Fibroblast of lung (primary cell): ENCODE measurements at regions not wholly inside any gene's neighbourhood (a gene's known extent, or its start where the extent isn't known, plus 50 kb on each side); places are given as distances from the start of the nearest gene placed in this dataset.

Experiments
- DNase-seq, 2 donors: peaks; one replicate each; pipeline versions ENCODE4 v3.0.0 to v3.0.0-alpha.2; 2010; ENCODE audit warnings: low read depth in 2 of 2
- H2AFZ ChIP-seq: 2 replicates; pipeline ENCODE4 v1.5.1; 2012; ENCODE audit warnings: low read length, control low read depth, inconsistent platforms
- H3K27ac ChIP-seq: 2 replicates; pipeline ENCODE4 v1.5.1; 2011; ENCODE audit warnings: low read length, control low read depth; ENCODE audit not compliant: insufficient read depth
- H3K27me3 ChIP-seq: 2 replicates; pipeline ENCODE4 v1.5.1; 2011; ENCODE audit warnings: mild to moderate bottlenecking, low read length; ENCODE audit not compliant: control insufficient read depth, insufficient read depth
- H3K36me3 ChIP-seq: 2 replicates; pipeline ENCODE4 v1.5.1; 2011; ENCODE audit warnings: low read length; ENCODE audit not compliant: control insufficient read depth, insufficient read depth
- H3K4me1 ChIP-seq: 2 replicates; pipeline ENCODE4 v1.5.1; 2011; ENCODE audit warnings: low read length; ENCODE audit not compliant: control insufficient read depth, insufficient read depth; ENCODE audit errors: extremely low read depth
- H3K4me2 ChIP-seq: 2 replicates; pipeline ENCODE4 v1.5.1; 2011; ENCODE audit warnings: low read length, control low read depth; ENCODE audit not compliant: insufficient read depth; ENCODE audit errors: extremely low read depth
- H3K4me3 ChIP-seq, 4 experiments: fragments of 200-600 bp in 1 of 4; sonication (generic) in 1 of 4; replicated peaks in 1 of 4; 2 replicates each; pipeline ENCODE4 v1.5.1; 2011 to 2016; ENCODE audit warnings: low read length in 4 of 4, low read depth in 3 of 4, mild to moderate bottlenecking in 3 of 4, control low read depth in 2 of 4, inconsistent platforms in 1 of 4, mixed read lengths in 1 of 4; ENCODE audit not compliant: insufficient read depth in 1 of 4; ENCODE audit errors: control extremely low read depth in 1 of 4
- H3K79me2 ChIP-seq: 2 replicates; pipeline ENCODE4 v1.5.1; 2012; ENCODE audit warnings: mild to moderate bottlenecking, low read length, inconsistent platforms; ENCODE audit not compliant: control insufficient read depth, insufficient read depth
- H3K9ac ChIP-seq: 2 replicates; pipeline ENCODE4 v1.5.1; 2011; ENCODE audit warnings: mild to moderate bottlenecking, low read length, control low read depth; ENCODE audit not compliant: insufficient read depth
- H3K9me3 ChIP-seq: 2 replicates; pipeline ENCODE4 v1.5.1; 2012; ENCODE audit warnings: low read depth, low read length; ENCODE audit not compliant: control insufficient read depth, insufficient read depth
- H4K20me1 ChIP-seq: 2 replicates; pipeline ENCODE4 v1.5.1; 2011; ENCODE audit warnings: low read length; ENCODE audit not compliant: control insufficient read depth, insufficient read depth; ENCODE audit errors: extremely low read depth
- EZH2 ChIP-seq: IDR thresholded peaks from 2 replicates; pipeline ENCODE4 v1.5.1; 2012; ENCODE audit warnings: low read length, control low read depth, mild to moderate bottlenecking; ENCODE audit errors: missing control alignments
- TF ChIP-seq, protein P1 (sequence below), 2 donors: IDR thresholded peaks in 1 of 2; conservative IDR thresholded peaks in 1 of 2; 1 replicate in 1 of 2; 2 replicates in 1 of 2; pipeline ENCODE4 v1.5.1; 2011 to 2012; ENCODE audit warnings: low read length in 2 of 2, control low read depth in 1 of 2, inconsistent platforms in 1 of 2, low read depth in 1 of 2, mild to moderate bottlenecking in 1 of 2

DNA sequence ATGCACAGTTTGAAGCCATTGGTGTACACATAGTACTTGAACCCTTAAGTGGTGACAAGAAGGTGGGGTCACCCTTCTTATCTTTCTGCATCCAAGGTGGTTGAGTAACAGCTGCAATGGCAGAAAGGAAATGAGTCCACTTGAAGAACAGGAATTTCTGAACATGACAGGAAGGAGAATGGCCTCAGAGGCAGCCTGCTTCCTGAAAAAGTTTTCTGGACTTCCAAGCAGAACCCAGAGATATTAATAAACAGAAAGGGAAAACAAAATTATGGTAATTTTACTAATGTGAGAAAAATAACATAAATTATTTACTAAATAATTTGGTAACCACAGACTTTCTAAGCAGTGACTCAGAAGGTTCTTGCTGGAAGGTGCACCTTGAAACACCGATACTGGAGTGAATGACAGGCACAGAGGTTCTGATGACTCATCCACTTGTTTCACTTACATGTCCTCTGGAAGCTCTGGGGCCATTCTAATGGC, 119.9 kb upstream of the HS3ST1 start:
- H3K4me2 ChIP-seq = no peak overlapping the region
- H3K4me3 ChIP-seq = no peak overlapping the region
- H3K27me3 ChIP-seq = no peaks in the 10 kb centered on the region
- no peaks in the 10 kb centered on the region for H3K79me2 ChIP-seq
- no peak overlapping the region for H3K27ac ChIP-seq
- no peak overlapping the region for H3K9ac ChIP-seq
- TF ChIP-seq, protein P1, sequence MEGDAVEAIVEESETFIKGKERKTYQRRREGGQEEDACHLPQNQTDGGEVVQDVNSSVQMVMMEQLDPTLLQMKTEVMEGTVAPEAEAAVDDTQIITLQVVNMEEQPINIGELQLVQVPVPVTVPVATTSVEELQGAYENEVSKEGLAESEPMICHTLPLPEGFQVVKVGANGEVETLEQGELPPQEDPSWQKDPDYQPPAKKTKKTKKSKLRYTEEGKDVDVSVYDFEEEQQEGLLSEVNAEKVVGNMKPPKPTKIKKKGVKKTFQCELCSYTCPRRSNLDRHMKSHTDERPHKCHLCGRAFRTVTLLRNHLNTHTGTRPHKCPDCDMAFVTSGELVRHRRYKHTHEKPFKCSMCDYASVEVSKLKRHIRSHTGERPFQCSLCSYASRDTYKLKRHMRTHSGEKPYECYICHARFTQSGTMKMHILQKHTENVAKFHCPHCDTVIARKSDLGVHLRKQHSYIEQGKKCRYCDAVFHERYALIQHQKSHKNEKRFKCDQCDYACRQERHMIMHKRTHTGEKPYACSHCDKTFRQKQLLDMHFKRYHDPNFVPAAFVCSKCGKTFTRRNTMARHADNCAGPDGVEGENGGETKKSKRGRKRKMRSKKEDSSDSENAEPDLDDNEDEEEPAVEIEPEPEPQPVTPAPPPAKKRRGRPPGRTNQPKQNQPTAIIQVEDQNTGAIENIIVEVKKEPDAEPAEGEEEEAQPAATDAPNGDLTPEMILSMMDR (conservative IDR thresholded peaks at IDR 0.05 in 1 of 2, IDR thresholded peaks at IDR 0.05 in 1 of 2; ENCODE audit: low read depth in 1 of 2, low read length in 2 of 2) = no peak
- no peak for TF ChIP-seq EZH2
- no peaks in the 10 kb centered on the region for H3K4me1 ChIP-seq
- H3K36me3 ChIP-seq = no peaks in the 10 kb centered on the region
- no peaks in the 10 kb centered on the region for H4K20me1 ChIP-seq
- no peak overlapping the region for H2AFZ ChIP-seq
- no peaks in the 10 kb centered on the region for H3K9me3 ChIP-seq
- DNase-seq = peak in 1 of 2 donors; percentile 40

DNA sequence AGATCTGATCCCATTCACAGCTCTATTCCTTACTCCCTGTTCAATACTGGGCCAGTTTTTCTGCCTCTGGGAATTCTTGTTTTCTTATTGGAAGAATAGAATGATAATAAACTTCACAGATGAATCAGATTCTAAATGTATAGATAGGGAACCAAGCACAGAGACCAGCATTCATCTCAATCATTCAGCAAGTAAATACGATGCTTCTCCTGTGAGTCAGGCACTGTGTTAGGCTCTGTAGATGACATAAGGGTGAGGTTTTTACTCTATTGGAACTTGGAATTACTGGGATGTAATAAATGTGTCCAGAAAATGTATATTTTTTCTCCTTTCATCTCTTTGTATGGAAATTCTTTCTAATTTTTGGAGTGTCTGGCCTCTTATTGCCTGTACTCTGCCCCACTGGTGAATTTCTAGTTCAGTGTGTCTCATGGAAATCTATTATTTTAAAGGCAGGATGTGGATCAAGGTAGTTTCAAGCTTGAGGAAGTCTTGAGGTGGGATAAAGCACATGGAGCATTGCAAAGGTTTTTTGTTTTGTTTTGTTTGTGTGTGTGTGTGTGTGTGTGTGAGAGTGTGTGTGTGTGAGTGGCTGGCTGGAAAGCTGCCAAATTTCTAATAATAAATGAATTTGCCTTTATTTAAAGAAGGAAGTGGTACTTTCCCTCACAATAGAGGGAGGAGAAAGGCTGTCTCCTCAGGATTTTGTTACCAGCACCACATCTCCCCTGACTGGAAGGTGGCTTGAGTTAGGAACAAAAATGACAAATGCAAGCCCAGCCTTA, 117.9 kb upstream of the HS3ST1 start:
- Histone ChIP-seq H3K27me3 (no peaks in the 10 kb centered on the region), H3K79me2 (no peaks in the 10 kb centered on the region), H3K9ac (no peak overlapping the region), H3K4me1 (no peaks in the 10 kb centered on the region), H3K36me3 (no peaks in the 10 kb centered on the region), H4K20me1 (no peaks in the 10 kb centered on the region), H2AFZ (no peak overlapping the region), H3K27ac (no peak overlapping the region), H3K4me3 (no peak overlapping the region), H3K9me3 (no peaks in the 10 kb centered on the region), H3K4me2 (no peak overlapping the region)
- TF ChIP-seq EZH2 = no peak
- TF ChIP-seq, protein P1 (conservative IDR thresholded peaks at IDR 0.05 in 1 of 2, IDR thresholded peaks at IDR 0.05 in 1 of 2; ENCODE audit: low read depth in 1 of 2, low read length in 2 of 2) = no peak
- no peak for DNase-seq

DNA sequence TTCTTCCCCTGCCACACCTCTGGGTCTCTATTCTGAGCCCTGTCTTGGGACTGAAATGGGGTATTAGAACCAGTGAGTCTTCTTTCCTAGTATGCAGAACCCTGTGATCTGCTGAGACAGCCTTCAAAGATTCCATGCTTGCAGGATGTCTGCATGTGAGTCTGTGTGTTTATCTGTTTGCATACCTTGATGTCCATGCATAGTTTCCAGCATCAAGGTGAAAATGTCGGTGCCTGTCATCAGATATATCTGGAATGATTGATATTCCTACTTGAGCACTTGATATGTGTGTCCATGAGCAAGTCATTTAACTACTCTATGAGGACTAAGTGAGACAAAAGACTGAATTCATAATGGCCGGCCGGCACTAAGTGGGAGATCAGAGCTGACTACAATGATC, 117.0 kb upstream of the HS3ST1 start:
- H3K36me3 ChIP-seq = no peaks in the 10 kb centered on the region
- H3K79me2 ChIP-seq = no peaks in the 10 kb centered on the region
- no peak overlapping the region for H3K4me2 ChIP-seq
- no peaks in the 10 kb centered on the region for H3K4me1 ChIP-seq
- TF ChIP-seq, protein P1 (conservative IDR thresholded peaks at IDR 0.05 in 1 of 2, IDR thresholded peaks at IDR 0.05 in 1 of 2; ENCODE audit: low read depth in 1 of 2, low read length in 2 of 2) = no peak
- TF ChIP-seq EZH2 = no peak
- no peaks in the 10 kb centered on the region for H3K27me3 ChIP-seq
- DNase-seq = no peak
- no peak overlapping the region for H3K27ac ChIP-seq
- H3K4me3 ChIP-seq = no peak overlapping the region
- H2AFZ ChIP-seq = no peak overlapping the region
- no peaks in the 10 kb centered on the region for H3K9me3 ChIP-seq
- H3K9ac ChIP-seq = no peak overlapping the region
- H4K20me1 ChIP-seq = no peaks in the 10 kb centered on the region
